ENCODE measurements at regions not wholly inside any gene's neighbourhood (a gene's known extent, or its start where the extent isn't known, plus 50 kb on each side); places are given as distances from the start of the nearest gene placed in this dataset.

DNA sequence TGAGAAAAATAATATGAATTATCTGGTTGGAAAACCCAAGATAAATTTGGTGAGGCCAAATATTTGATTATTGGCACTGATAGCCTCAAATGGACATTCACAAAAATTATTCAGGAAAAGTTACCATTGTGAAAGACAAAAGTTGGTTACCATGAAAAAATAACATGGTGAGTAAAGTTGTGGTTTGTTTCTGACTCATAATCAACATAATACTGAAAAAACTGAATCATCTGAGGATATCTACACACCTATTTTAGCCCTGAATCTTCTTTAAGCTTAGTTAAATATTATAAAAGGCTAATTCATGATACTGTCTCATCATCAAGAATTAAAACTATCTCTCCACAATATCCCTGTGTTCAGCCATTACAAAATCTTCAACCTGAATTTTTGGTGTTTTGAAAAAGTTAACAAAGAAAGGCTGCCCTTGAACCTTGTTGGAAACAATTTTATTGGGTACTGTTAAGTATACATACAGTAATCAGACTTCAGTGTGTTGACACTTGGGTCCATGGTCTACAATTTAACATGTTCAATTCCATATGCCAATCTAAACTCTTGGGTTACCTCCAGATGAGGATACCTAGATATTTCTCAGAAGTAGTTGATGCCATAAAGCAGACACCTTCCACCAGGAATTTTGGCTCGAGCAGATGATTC is 607.5 kb upstream of the SLC39A10 start:
- Mint-ChIP-seq H3K9me3 (no peaks in the 10 kb centered on the region), H3K36me3 (no peaks in the 10 kb centered on the region), H3K27ac (no peak overlapping the region), H3K27me3 (no peaks in the 10 kb centered on the region), H3K4me1 (no peaks in the 10 kb centered on the region), H3K4me3 (no peak overlapping the region)
- no peaks in the 10 kb centered on the region for H3K27me3 ChIP-seq (ENCODE audit: insufficient read depth, low read length, poor library complexity, severe bottlenecking)
- H3K27ac ChIP-seq (ENCODE audit: low read depth, low read length): no peak overlapping the region
- H3K36me3 ChIP-seq (ENCODE audit: insufficient read depth, low read length): no peaks in the 10 kb centered on the region
- no peak overlapping the region for H3K4me3 ChIP-seq (ENCODE audit: low read length)
- no peaks in the 10 kb centered on the region for H3K4me1 ChIP-seq (ENCODE audit: insufficient read depth, low read length)
- DNase-seq: no peak
- no peaks in the 10 kb centered on the region for H3K9me3 ChIP-seq (ENCODE audit: low read length)
- ChIA-PET CTCF (no interaction called here), POLR2A (no interaction called here)

DNA sequence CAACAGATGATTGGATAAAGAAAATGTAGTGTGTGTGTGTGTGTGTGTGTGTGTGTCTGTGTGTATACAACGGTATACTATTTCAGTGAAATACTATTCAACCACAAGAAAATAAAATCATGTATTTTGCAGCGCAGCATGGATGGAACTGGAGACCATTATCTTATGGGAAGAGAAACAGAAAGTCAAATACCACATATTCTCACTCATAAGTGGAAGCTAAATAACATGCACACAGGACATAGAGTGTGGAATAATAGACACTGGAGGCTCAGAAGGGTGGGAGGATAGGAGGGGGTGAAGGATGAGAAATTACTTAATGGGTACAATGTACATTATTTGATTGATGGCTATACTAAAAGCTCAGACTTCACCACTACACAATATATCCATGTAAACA is 609.1 kb upstream of the SLC39A10 start:
- ChIA-PET CTCF (no interaction called here), POLR2A (no interaction called here)
- Mint-ChIP-seq H3K9me3 (no peaks in the 10 kb centered on the region), H3K27ac (no peak overlapping the region), H3K36me3 (no peaks in the 10 kb centered on the region), H3K27me3 (no peaks in the 10 kb centered on the region), H3K4me3 (no peak overlapping the region), H3K4me1 (no peaks in the 10 kb centered on the region)
- Histone ChIP-seq H3K27me3 (ENCODE audit: insufficient read depth, low read length, poor library complexity, severe bottlenecking) (no peaks in the 10 kb centered on the region), H3K4me3 (ENCODE audit: low read length) (no peak overlapping the region), H3K36me3 (ENCODE audit: insufficient read depth, low read length) (no peaks in the 10 kb centered on the region), H3K27ac (ENCODE audit: low read depth, low read length) (no peak overlapping the region), H3K4me1 (ENCODE audit: insufficient read depth, low read length) (no peaks in the 10 kb centered on the region), H3K9me3 (ENCODE audit: low read length) (no peaks in the 10 kb centered on the region)
- no peak for DNase-seq

DNA sequence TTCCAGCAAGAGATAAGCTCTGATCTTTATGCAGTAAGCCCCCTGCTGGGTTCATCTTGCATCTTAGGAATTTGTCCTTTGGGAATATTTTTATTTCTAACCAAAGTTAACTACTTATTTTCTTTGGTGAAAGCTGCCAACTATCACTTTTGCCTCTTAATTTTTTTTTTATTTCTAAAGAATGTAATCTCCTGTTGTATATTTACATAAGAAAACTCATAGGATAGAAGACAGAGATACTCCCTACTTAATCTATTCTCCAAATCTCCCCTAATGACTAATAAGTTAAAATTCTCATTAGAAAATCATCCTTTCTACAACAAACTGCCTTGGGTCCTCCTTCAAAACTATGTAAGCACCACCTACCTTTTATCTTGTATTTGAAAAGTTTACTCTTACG is 612.2 kb upstream of the SLC39A10 start:
- Histone ChIP-seq H3K36me3 (ENCODE audit: insufficient read depth, low read length) (no peaks in the 10 kb centered on the region), H3K27ac (ENCODE audit: low read depth, low read length) (no peak overlapping the region), H3K4me1 (ENCODE audit: insufficient read depth, low read length) (no peaks in the 10 kb centered on the region), H3K9me3 (ENCODE audit: low read length) (no peaks in the 10 kb centered on the region), H3K27me3 (ENCODE audit: insufficient read depth, low read length, poor library complexity, severe bottlenecking) (no peaks in the 10 kb centered on the region), H3K4me3 (ENCODE audit: low read length) (no peak overlapping the region)
- Mint-ChIP-seq H3K4me3 (no peak overlapping the region), H3K27me3 (peaks cover 0 to 4% of the 10 kb centered on the region in 2 donors), H3K36me3 (no peaks in the 10 kb centered on the region), H3K27ac (no peak overlapping the region), H3K4me1 (no peaks in the 10 kb centered on the region), H3K9me3 (no peaks in the 10 kb centered on the region)
- ChIA-PET POLR2A (no interaction called here), CTCF (no interaction called here)
- DNase-seq: no peak

DNA sequence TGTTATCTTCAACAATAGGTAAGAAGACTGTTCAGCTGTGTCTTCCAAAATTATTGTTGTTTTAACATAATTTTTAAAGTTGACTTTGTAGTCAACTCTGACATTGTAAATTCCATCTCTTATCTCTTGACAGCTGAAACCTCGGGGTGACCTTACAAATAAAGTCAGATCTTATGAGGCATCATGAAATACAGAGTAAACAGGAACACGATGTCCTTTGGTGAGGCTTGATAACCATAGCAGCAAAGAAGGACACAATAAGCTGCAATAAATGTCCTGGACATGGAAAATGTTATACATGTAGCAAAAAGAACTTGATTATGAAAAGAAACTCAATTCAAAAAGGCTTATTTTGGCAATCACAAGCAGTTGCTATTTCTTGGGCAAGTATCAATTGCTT is 618.9 kb upstream of the SLC39A10 start:
- no peaks in the 10 kb centered on the region for H3K9me3 ChIP-seq (ENCODE audit: low read length)
- no peaks in the 10 kb centered on the region for H3K9me3 Mint-ChIP-seq
- H3K4me3 Mint-ChIP-seq: no peak overlapping the region
- H3K27ac ChIP-seq (ENCODE audit: low read depth, low read length): no peak overlapping the region
- H3K27me3 Mint-ChIP-seq: peaks cover 0 to 4% of the 10 kb centered on the region in 2 donors
- no peak overlapping the region for H3K27ac Mint-ChIP-seq
- H3K4me1 ChIP-seq (ENCODE audit: insufficient read depth, low read length): no peaks in the 10 kb centered on the region
- ChIA-PET POLR2A (no interaction called here), CTCF (no interaction called here)
- no peaks in the 10 kb centered on the region for H3K36me3 ChIP-seq (ENCODE audit: insufficient read depth, low read length)
- H3K36me3 Mint-ChIP-seq: no peaks in the 10 kb centered on the region
- no peaks in the 10 kb centered on the region for H3K27me3 ChIP-seq (ENCODE audit: insufficient read depth, low read length, poor library complexity, severe bottlenecking)
- H3K4me3 ChIP-seq (ENCODE audit: low read length): no peak overlapping the region
- no peak for DNase-seq
- H3K4me1 Mint-ChIP-seq: no peaks in the 10 kb centered on the region

DNA sequence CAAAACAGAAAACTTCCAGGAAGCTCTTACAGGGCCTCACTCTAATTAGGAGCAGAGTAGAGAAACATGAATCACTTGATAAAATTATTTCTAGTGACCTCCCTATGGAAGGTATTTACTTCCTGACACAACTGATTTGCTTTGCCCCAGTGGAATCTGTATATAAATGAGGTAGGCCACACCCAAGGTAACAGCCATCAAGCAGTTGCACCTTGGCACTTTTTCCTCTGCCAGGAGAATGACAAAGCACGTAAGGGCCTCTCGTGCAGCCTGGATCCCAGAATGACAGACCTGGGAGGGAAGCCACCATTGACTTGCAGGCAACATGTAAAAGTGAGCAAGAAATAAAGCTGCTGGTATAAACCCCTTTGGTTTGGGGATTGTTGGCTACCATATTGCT is 620.0 kb upstream of the SLC39A10 start:
- Histone ChIP-seq H3K27ac (ENCODE audit: low read depth, low read length) (no peak overlapping the region), H3K4me3 (ENCODE audit: low read length) (no peak overlapping the region), H3K9me3 (ENCODE audit: low read length) (no peaks in the 10 kb centered on the region), H3K36me3 (ENCODE audit: insufficient read depth, low read length) (no peaks in the 10 kb centered on the region), H3K27me3 (ENCODE audit: insufficient read depth, low read length, poor library complexity, severe bottlenecking) (no peaks in the 10 kb centered on the region), H3K4me1 (ENCODE audit: insufficient read depth, low read length) (no peaks in the 10 kb centered on the region)
- no peaks in the 10 kb centered on the region for H3K9me3 Mint-ChIP-seq
- H3K27ac Mint-ChIP-seq: no peak overlapping the region
- peaks cover 0 to 4% of the 10 kb centered on the region in 2 donors for H3K27me3 Mint-ChIP-seq
- POLR2A ChIA-PET: no interaction called here
- H3K4me1 Mint-ChIP-seq: no peaks in the 10 kb centered on the region
- H3K4me3 Mint-ChIP-seq: no peak overlapping the region
- DNase-seq: no peak
- H3K36me3 Mint-ChIP-seq: no peaks in the 10 kb centered on the region
- CTCF ChIA-PET: no interaction called here

DNA sequence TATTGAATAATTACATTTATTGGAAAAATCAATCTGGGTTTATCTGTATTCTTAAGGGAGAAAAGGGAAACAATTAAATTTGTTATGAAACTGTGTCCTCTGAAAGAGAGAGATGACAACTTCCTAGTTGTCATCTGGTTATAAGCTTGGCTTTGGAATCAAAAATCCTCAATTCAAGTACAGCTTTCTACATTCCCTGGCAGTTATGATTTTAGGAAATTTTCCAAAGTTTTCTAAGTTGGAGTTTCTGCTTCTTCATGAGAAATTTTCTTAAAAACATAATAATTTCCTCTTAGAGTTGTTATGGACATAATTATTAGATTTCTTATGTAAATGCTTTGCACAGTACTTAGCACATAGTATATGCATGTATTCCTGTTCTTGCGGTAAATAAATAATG is 625.6 kb upstream of the SLC39A10 start:
- Histone ChIP-seq H3K4me3 (ENCODE audit: low read length) (no peak overlapping the region), H3K9me3 (ENCODE audit: low read length) (no peaks in the 10 kb centered on the region), H3K27me3 (ENCODE audit: insufficient read depth, low read length, poor library complexity, severe bottlenecking) (no peaks in the 10 kb centered on the region), H3K4me1 (ENCODE audit: insufficient read depth, low read length) (no peaks in the 10 kb centered on the region), H3K27ac (ENCODE audit: low read depth, low read length) (no peak overlapping the region), H3K36me3 (ENCODE audit: insufficient read depth, low read length) (no peaks in the 10 kb centered on the region)
- no peak for DNase-seq
- Mint-ChIP-seq H3K36me3 (no peaks in the 10 kb centered on the region), H3K27me3 (peaks cover 0 to 3% of the 10 kb centered on the region in 2 donors), H3K27ac (no peak overlapping the region), H3K4me1 (no peaks in the 10 kb centered on the region), H3K9me3 (no peaks in the 10 kb centered on the region), H3K4me3 (no peak overlapping the region)
- CTCF ChIA-PET: no interaction called here
- POLR2A ChIA-PET: no interaction called here

DNA sequence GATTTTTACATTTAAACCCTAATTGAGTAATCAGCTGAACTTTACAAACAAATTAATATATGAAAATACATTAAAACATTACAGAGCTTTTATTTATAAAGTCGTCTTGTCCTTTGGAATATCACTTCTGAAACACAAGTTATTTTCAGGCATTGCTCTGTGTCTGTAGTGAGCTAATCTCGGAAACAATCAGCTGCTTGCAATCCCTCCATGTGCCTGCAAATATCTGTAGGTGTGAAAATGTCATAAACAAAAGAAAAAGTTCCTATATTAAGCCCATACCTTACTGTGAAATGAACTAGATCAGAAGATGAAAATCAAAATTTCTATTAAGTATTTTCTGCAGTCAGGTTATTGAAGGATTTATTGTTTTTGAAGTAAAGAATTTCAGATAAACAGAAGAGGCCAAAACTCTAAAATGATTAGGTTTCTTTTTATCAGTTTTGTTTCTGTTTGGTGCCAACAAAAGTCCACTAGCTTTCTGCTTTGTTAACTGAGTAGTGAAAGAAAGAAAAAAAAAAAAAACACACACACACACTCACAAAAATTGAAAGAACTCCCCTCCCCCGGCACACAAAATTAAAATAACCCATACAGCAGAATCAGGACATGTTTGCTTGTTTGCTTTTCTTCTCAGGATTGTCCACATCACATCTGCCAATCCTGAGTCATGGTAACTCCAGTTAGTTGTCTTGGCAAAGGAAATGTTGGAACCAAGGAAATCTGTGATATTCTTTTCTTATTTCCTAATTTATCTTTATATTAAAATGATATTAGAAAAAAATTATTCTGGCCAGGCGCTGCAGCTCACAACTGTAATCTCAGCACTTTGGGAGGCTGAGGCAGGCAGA is 627.0 kb upstream of the SLC39A10 start:
- Mint-ChIP-seq H3K4me3 (no peak overlapping the region), H3K9me3 (no peaks in the 10 kb centered on the region), H3K36me3 (no peaks in the 10 kb centered on the region), H3K27me3 (peaks cover 4% of the 10 kb centered on the region in 2 donors), H3K4me1 (no peaks in the 10 kb centered on the region), H3K27ac (no peak overlapping the region)
- no peak for DNase-seq
- Histone ChIP-seq H3K36me3 (ENCODE audit: insufficient read depth, low read length) (no peaks in the 10 kb centered on the region), H3K9me3 (ENCODE audit: low read length) (no peaks in the 10 kb centered on the region), H3K27me3 (ENCODE audit: insufficient read depth, low read length, poor library complexity, severe bottlenecking) (no peaks in the 10 kb centered on the region), H3K4me3 (ENCODE audit: low read length) (no peak overlapping the region), H3K4me1 (ENCODE audit: insufficient read depth, low read length) (no peaks in the 10 kb centered on the region), H3K27ac (ENCODE audit: low read depth, low read length) (no peak overlapping the region)
- POLR2A ChIA-PET: no interaction called here
- CTCF ChIA-PET: no interaction called here

DNA sequence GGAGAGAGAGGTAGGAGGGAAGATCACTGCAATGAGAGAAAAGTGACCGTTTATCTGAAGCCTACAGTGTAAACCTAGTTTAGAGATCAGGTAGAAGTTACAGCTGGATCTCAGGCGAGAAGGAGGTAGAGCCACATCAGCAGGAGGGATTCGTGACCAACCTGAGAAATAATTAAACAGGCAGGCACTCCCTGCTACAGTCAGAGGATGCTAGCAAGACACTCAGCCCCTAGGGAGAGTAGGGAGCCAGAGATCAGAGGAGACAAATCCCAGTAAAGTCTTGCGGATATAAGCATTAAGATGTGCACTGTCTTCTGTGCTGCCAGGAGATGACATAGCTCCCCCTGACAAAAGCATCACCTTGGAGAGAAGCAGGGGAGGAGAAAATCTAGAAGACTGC is 629.1 kb upstream of the SLC39A10 start:
- Histone ChIP-seq H3K27ac (ENCODE audit: low read depth, low read length) (no peak overlapping the region), H3K27me3 (ENCODE audit: insufficient read depth, low read length, poor library complexity, severe bottlenecking) (no peaks in the 10 kb centered on the region), H3K9me3 (ENCODE audit: low read length) (no peaks in the 10 kb centered on the region), H3K4me3 (ENCODE audit: low read length) (no peak overlapping the region), H3K4me1 (ENCODE audit: insufficient read depth, low read length) (no peaks in the 10 kb centered on the region), H3K36me3 (ENCODE audit: insufficient read depth, low read length) (no peaks in the 10 kb centered on the region)
- Mint-ChIP-seq H3K9me3 (no peaks in the 10 kb centered on the region), H3K36me3 (no peaks in the 10 kb centered on the region), H3K27me3 (peaks cover 4 to 10% of the 10 kb centered on the region in 2 donors), H3K27ac (no peak overlapping the region), H3K4me1 (no peaks in the 10 kb centered on the region), H3K4me3 (no peak overlapping the region)
- ChIA-PET CTCF (no interaction called here), POLR2A (no interaction called here)
- no peak for DNase-seq
